ENCODE measurements at regions not wholly inside any gene's neighbourhood (a gene's known extent, or its start where the extent isn't known, plus 50 kb on each side); places are given as distances from the start of the nearest gene placed in this dataset.

- no peaks in the 10 kb centered on the region for H3K4me1 Mint-ChIP-seq (ENCODE audit: low read depth)
- H3K9me3 Mint-ChIP-seq (ENCODE audit: low read depth) = peaks cover 4% of the 10 kb centered on the region
- H3K4me3 Mint-ChIP-seq (ENCODE audit: low read depth) = peak overlapping the region; percentile 66
- peaks cover 2% of the 10 kb centered on the region for H3K27me3 Mint-ChIP-seq
- no peaks in the 10 kb centered on the region for H3K36me3 Mint-ChIP-seq (ENCODE audit: insufficient read depth)
- no peak for TF ChIP-seq CTCF (IDR thresholded peaks at IDR 0.05; ENCODE audit: unreplicated experiment)
- DNase-seq (ENCODE audit: low spot score, unreplicated experiment) = no peak
- H3K27ac Mint-ChIP-seq = no peak overlapping the region
Measured at GRCh38 chrX:130523460-130524394, 121.9 kb downstream of the RBMX2 start.

GRCh38 chrX:130524476-130525194, 122.8 kb downstream of the RBMX2 start:
- Mint-ChIP-seq H3K27ac (no peak overlapping the region), H3K4me1 (ENCODE audit: low read depth) (no peaks in the 10 kb centered on the region), H3K36me3 (ENCODE audit: insufficient read depth) (no peaks in the 10 kb centered on the region), H3K9me3 (ENCODE audit: low read depth) (peaks cover 4% of the 10 kb centered on the region), H3K27me3 (peaks cover 2% of the 10 kb centered on the region), H3K4me3 (ENCODE audit: low read depth) (peak overlapping the region; percentile 66)
- no peak for TF ChIP-seq CTCF (IDR thresholded peaks at IDR 0.05; ENCODE audit: unreplicated experiment)
- DNase-seq (ENCODE audit: low spot score, unreplicated experiment) = no peak

DNA sequence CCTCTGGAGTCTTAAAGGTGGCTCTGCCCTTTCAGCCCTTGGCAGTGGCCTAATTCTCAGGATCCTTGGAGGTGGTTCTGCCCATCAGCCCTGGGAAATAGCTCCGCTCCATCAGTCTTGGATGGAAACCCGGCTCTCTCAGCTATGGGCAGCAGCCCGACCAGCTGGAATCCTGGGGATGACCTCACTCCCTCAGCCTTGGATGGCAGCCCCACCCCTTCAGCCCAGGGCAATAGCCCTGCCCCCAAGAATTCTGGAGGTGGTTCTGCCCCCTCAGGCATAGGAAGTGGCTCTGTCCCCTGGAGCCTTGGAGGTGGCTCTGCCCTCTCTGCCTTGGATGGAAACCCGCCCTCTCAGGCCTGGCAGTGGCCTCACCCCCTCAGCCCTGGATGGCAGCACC, 127.7 kb downstream of the RBMX2 start:
- H3K9me3 Mint-ChIP-seq (ENCODE audit: low read depth) = peaks cover 4% of the 10 kb centered on the region
- no peaks in the 10 kb centered on the region for H3K4me1 Mint-ChIP-seq (ENCODE audit: low read depth)
- no peaks in the 10 kb centered on the region for H3K36me3 Mint-ChIP-seq (ENCODE audit: insufficient read depth)
- no peak overlapping the region for H3K27ac Mint-ChIP-seq
- no peak overlapping the region for H3K4me3 Mint-ChIP-seq (ENCODE audit: low read depth)
- TF ChIP-seq CTCF (IDR thresholded peaks at IDR 0.05; ENCODE audit: unreplicated experiment) = no peak
- DNase-seq (ENCODE audit: low spot score, unreplicated experiment) = no peak
- H3K27me3 Mint-ChIP-seq = peaks cover 2% of the 10 kb centered on the region

DNA sequence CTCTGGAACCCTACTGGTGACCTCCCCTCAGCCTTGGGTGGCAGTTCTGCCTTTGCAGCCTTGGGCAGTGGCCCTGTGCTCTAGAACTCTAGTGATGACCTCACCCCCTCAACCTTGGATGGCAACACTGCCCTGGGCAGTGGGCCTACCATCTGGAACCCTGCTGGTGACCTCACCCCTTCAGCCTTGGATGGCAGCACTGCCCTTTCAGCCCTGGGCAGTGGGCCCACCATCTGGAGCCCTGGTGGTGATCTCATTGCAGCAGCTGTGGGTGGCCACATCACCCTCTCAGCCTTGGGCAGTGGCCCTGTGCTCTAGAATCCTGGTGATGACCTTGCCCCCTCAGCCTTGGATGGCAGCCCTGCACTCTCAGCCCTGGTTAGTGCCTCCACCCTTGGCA, 129.3 kb downstream of the RBMX2 start:
- Mint-ChIP-seq H3K9me3 (ENCODE audit: low read depth) (peaks cover under 1% of the 10 kb centered on the region), H3K27ac (no peak overlapping the region), H3K4me3 (ENCODE audit: low read depth) (no peak overlapping the region), H3K4me1 (ENCODE audit: low read depth) (peaks cover 4% of the 10 kb centered on the region), H3K27me3 (peaks cover 2% of the 10 kb centered on the region), H3K36me3 (ENCODE audit: insufficient read depth) (no peaks in the 10 kb centered on the region)
- TF ChIP-seq CTCF (IDR thresholded peaks at IDR 0.05; ENCODE audit: unreplicated experiment) = no peak
- DNase-seq (ENCODE audit: low spot score, unreplicated experiment) = no peak

DNA sequence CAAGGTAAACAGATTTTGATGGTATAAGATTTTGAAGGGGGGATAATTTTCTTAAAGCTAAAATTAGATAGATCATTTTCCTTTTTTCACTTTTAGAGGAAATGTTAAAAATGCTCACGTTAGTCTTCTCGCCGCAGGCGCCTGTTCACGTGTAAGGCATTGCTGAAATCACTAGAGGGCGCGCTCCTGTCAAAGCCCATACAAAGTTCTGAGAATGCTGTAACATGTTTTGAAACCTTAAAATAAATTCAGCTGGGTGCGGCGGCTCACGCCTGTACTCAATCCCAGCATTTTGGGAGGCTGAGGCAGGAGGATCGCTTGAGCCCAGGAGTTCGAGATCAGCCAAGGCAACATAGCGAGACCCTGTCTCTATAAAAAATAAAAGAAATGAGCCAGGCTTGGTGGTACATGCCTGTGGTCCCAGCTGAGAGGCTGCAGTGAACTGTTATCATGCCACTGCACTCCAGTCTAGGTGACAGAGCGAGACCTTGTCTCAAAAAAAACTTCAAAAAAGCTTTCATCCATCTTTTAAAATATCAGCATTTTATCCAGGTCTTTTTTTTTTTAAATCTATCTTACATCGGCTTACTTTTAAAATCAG, 138.0 kb downstream of the RBMX2 start:
- H3K27me3 Mint-ChIP-seq = peaks cover 13% of the 10 kb centered on the region
- peak; percentile 25 for DNase-seq (ENCODE audit: low spot score, unreplicated experiment)
- no peaks in the 10 kb centered on the region for H3K9me3 Mint-ChIP-seq (ENCODE audit: low read depth)
- H3K27ac Mint-ChIP-seq = no peak overlapping the region
- H3K4me3 Mint-ChIP-seq (ENCODE audit: low read depth) = no peak overlapping the region
- TF ChIP-seq CTCF (IDR thresholded peaks at IDR 0.05; ENCODE audit: unreplicated experiment) = peak; percentile 96
- H3K36me3 Mint-ChIP-seq (ENCODE audit: insufficient read depth) = no peaks in the 10 kb centered on the region
- H3K4me1 Mint-ChIP-seq (ENCODE audit: low read depth) = peaks cover 4% of the 10 kb centered on the region
